Left lung (tissue), 4 donors: ENCODE measurements at regions not wholly inside any gene's neighbourhood (a gene's known extent, or its start where the extent isn't known, plus 50 kb on each side); places are given as distances from the start of the nearest gene placed in this dataset.

Experiments
- ATAC-seq: fragments of 200-7000 bp; cut with Tn5 transposase; one replicate; pipeline ENCODE4 v1.9.1; 2020; ENCODE audit warnings: moderate library complexity
- DNase-seq, 4 donors: peaks; one replicate each; pipeline ENCODE4 v3.0.0-alpha.2; 2013 to 2020
- H3K27ac ChIP-seq, 2 donors: fragments of 200-600 bp; sonication (generic) in 1 of 2; one replicate each; pipeline versions ENCODE4 v1.5.0 to v1.8.0; 2020 to 2021
- H3K27me3 ChIP-seq, 2 donors: fragments of 200-600 bp; sonication (generic) in 1 of 2; one replicate each; pipeline versions ENCODE4 v1.5.0 to v1.8.0; 2020 to 2021
- H3K36me3 ChIP-seq, 2 donors: fragments of 200-600 bp; sonication (generic) in 1 of 2; one replicate each; pipeline versions ENCODE4 v1.5.0 to v1.8.0; 2020 to 2021
- H3K4me1 ChIP-seq, 2 donors: fragments of 200-600 bp; one replicate each; pipeline ENCODE4 v1.8.0; 2021
- H3K4me3 ChIP-seq, 2 donors: fragments of 200-600 bp; sonication (generic) in 1 of 2; one replicate each; pipeline versions ENCODE4 v1.5.0 to v1.8.0; 2020 to 2021; ENCODE audit warnings: mild to moderate bottlenecking in 1 of 2
- H3K9me3 ChIP-seq, 2 donors: fragments of 200-600 bp; sonication (generic) in 1 of 2; one replicate each; pipeline versions ENCODE4 v1.5.0 to v1.8.0; 2020 to 2021
- intact Hi-C, 2 donors: fragments of 100-400 bp; cut with DNase I; formaldehyde crosslinking; loops; one replicate each; pipeline versions ENCODE4 v1.11.2 to v1.14.2; 2022
- TF ChIP-seq, protein P1 (sequence below), 2 donors: fragments of 200-600 bp; sonication (generic) in 1 of 2; IDR thresholded peaks; one replicate each; pipeline versions ENCODE4 v1.5.0 to v1.8.0; 2021; ENCODE audit warnings: antibody characterized with exemption in 2 of 2
- donor health status: DM: no; HTN: yes; CAD: no.
- donor health status: DM: no; HTN: no; CAD: no.

DNA sequence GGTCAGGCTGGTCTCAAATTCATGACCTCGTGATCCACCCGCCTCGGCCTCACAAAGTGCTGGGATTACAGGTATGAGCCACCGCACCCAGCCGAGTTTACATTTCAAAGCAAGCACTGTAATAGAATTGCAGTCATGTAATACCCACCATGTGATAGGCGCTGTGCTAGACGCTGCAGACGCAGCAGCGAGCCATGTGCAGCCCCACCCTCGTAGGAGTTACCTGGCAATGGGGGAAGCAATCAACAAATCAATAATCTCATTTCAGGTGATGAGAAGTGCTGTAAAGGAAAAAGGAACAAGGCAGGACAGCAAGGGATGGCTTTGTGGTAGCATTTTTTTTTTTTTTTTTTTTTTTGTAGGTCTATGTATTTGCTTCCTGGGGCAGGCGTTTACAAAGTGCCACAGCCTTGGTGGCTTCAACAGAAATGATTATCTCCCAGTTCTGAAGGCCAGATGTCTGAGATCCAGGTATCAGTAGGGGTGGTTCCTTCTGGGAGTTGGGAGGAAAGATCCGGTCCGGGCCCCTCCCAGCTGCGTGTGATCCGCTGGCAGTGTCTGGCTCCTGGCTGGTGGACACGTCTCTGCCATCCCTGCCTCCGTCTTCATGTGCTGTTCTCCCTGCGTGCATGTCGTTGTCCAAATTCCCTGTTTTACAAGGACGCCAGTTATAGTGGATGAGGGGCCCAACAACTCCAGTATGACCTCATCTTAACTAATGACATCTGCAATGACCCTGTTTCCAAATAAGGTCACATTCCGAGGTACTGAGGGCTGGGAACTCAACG, 72.8 kb downstream of the TNFAIP2 start:
- intact Hi-C loops, result no loop called here
- DNase-seq (no peak), ATAC-seq (no peak)
- H3K4me3 ChIP-seq, result no peak overlapping the region
- H3K36me3 ChIP-seq, result no peaks in the 10 kb centered on the region
- H3K4me1 ChIP-seq, result peaks cover 0 to 5% of the 10 kb centered on the region in 2 donors
- no peak overlapping the region for H3K27ac ChIP-seq
- H3K27me3 ChIP-seq, result peaks cover 0 to under 1% of the 10 kb centered on the region in 2 donors
- peaks cover 0 to 3% of the 10 kb centered on the region in 2 donors for H3K9me3 ChIP-seq
- TF ChIP-seq, protein P1, sequence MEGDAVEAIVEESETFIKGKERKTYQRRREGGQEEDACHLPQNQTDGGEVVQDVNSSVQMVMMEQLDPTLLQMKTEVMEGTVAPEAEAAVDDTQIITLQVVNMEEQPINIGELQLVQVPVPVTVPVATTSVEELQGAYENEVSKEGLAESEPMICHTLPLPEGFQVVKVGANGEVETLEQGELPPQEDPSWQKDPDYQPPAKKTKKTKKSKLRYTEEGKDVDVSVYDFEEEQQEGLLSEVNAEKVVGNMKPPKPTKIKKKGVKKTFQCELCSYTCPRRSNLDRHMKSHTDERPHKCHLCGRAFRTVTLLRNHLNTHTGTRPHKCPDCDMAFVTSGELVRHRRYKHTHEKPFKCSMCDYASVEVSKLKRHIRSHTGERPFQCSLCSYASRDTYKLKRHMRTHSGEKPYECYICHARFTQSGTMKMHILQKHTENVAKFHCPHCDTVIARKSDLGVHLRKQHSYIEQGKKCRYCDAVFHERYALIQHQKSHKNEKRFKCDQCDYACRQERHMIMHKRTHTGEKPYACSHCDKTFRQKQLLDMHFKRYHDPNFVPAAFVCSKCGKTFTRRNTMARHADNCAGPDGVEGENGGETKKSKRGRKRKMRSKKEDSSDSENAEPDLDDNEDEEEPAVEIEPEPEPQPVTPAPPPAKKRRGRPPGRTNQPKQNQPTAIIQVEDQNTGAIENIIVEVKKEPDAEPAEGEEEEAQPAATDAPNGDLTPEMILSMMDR (IDR thresholded peaks at IDR 0.05), result no peak

- intact Hi-C loops, result no loop called here
- DNase-seq (no peak), ATAC-seq (no peak)
- Histone ChIP-seq H3K36me3 (no peaks in the 10 kb centered on the region), H3K9me3 (peaks cover 0 to 7% of the 10 kb centered on the region in 2 donors), H3K27me3 (no peaks in the 10 kb centered on the region), H3K27ac (no peak overlapping the region), H3K4me1 (peaks cover 0 to 5% of the 10 kb centered on the region in 2 donors), H3K4me3 (no peak overlapping the region)
- TF ChIP-seq, protein P1 (IDR thresholded peaks at IDR 0.05), result no peak
Observed at GRCh38 chr14:103196716-103197115, 73.5 kb downstream of the TNFAIP2 start.

DNA sequence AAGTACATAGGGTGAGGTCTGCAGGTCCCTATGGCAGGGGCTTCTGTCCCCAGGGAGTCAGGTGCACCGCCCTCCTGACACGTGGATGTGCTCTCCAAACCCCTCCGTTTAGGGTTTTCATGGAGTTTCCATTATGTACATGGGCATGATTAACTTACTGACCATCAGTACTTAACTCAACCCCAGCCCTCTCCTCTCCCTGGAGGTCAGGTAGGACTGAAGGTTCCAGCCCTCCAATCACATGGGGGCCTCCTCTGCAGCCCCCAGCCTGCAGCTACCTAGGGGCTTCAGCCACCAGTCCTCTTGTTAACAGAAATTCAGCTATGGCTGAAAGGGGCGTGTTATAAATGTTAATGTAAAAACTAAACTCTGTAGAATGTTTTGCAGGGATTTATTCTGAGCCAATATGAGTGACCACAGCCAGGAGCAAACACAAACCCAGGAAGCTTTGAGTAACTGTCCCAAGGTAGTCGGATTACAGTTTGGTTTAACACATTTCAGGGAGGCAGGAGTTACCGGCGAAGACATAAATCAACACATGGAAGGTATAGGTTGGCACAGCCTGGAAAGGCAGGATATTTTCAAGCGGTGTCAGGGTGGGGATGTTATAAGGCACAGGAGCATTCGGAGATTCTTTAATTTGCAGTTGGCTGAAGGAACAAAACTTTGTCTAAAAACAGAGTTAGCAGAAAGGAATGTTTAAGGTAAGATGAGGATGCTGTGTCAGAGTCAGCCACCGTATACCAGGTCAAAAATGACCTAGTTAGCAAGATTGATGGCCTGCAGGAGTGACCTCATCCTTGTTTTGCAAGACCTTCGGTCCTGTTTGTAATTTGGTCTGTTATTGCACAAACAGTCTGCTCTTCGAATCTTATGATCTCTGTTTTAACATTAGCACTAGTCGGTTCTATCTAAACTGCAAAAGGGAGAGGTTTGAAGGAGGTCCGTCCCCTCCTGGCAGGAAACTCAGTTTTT, 75.2 kb downstream of the TNFAIP2 start:
- intact Hi-C loops, result no loop called here
- peak; percentile 71 for ATAC-seq
- Histone ChIP-seq H3K9me3 (peaks cover 0 to 10% of the 10 kb centered on the region in 2 donors), H3K27me3 (no peaks in the 10 kb centered on the region), H3K27ac (peak overlapping the region; percentile 49 to 67), H3K4me3 (no peak overlapping the region), H3K4me1 (peaks cover 0 to 5% of the 10 kb centered on the region in 2 donors), H3K36me3 (no peaks in the 10 kb centered on the region)
- DNase-seq, result no peak
- TF ChIP-seq, protein P1 (IDR thresholded peaks at IDR 0.05), result no peak

- DNase-seq (no peak), ATAC-seq (peak; percentile 59)
- peak overlapping the region; percentile 49 to 67 for H3K27ac ChIP-seq
- TF ChIP-seq, protein P1 (IDR thresholded peaks at IDR 0.05), result no peak
- H3K4me3 ChIP-seq, result no peak overlapping the region
- intact Hi-C loops, result no loop called here
- H3K36me3 ChIP-seq, result no peaks in the 10 kb centered on the region
- peaks cover 0 to 16% of the 10 kb centered on the region in 2 donors for H3K9me3 ChIP-seq
- no peaks in the 10 kb centered on the region for H3K27me3 ChIP-seq
- H3K4me1 ChIP-seq, result peaks cover 0 to 5% of the 10 kb centered on the region in 2 donors
Observed at GRCh38 chr14:103199124-103199523, 75.9 kb downstream of the TNFAIP2 start.

GRCh38 chr14:103201801-103202200, 78.5 kb downstream of the TNFAIP2 start:
- TF ChIP-seq, protein P1 (IDR thresholded peaks at IDR 0.05), result no peak
- H3K36me3 ChIP-seq, result no peaks in the 10 kb centered on the region
- peaks cover 0 to 37% of the 10 kb centered on the region in 2 donors for H3K9me3 ChIP-seq
- DNase-seq (no peak), ATAC-seq (no peak)
- peaks cover 0 to 5% of the 10 kb centered on the region in 2 donors for H3K4me1 ChIP-seq
- H3K27me3 ChIP-seq, result peaks cover 0 to 11% of the 10 kb centered on the region in 2 donors
- no peak overlapping the region for H3K27ac ChIP-seq
- intact Hi-C loops, result no loop called here
- H3K4me3 ChIP-seq, result no peak overlapping the region
